Stimulated activated naive CD8-positive, alpha-beta T cell treated with anti-CD3 and anti-CD28 coated beads, Interleukin-15, Interleukin-2, amounts not matched to agents 100 U/mL and 50 U/mL, for 24 hours (primary cell): ENCODE measurements at regions not wholly inside any gene's neighbourhood (a gene's known extent, or its start where the extent isn't known, plus 50 kb on each side); places are given as distances from the start of the nearest gene placed in this dataset.

Experiments used
- ATAC-seq: fragments of 150-1000 bp; cut with Tn5 transposase; one replicate; pipeline ENCODE4 v1.10.0; 2021
- DNase-seq: peaks from one replicate; pipeline ENCODE4 v3.0.0; 2021

GRCh38 chr2:220120041-220120440, 492.6 kb downstream of the SLC4A3 start:
- no peak for DNase-seq
- no peak for ATAC-seq

DNA sequence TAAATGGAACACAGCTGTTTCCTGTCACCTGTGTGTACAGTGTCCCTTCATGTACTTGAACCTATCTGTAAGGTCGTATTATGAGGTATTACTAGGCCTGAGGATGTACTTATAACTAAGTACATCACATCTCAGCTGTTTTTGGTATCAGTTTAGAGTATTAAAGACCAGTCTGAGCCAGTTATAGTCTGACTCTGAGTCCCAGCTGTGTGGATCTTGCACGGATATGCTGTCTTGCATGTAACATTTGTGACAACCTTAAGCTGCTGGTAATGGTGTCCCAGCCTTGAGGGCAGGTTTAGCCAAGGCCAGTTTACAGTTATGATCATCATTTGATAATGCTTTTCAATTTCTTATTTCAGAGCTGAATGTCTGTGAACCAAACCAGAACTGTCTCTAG, 496.3 kb downstream of the SLC4A3 start:
- no peak for DNase-seq
- ATAC-seq = no peak

GRCh38 chr2:220125551-220125950, 498.1 kb downstream of the SLC4A3 start:
- no peak for ATAC-seq
- no peak for DNase-seq

GRCh38 chr2:220127311-220127710, 499.9 kb downstream of the SLC4A3 start:
- ATAC-seq (no peak), DNase-seq (no peak)

DNA sequence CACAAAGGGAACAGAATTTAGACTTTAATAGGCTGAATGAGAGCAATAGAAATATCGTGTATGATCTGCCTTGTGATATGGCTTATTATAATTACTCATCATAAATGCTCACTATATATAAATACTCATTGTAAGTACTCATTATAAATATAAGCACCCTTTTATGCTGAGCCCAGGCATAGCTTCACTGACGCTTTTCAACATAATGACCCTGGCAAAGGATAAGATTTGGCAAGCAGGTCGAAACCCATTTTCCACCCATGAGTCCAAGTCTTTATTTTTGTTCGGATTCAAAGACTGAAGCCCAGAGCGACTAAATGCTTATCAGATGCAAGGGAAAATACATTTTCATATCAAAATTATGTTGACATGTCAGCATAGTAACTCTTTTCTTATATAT, 500.4 kb downstream of the SLC4A3 start:
- ATAC-seq (no peak), DNase-seq (no peak)

- ATAC-seq = no peak
- DNase-seq = no peak
Measured at GRCh38 chr2:220129391-220129790, 502.0 kb downstream of the SLC4A3 start.

- DNase-seq = no peak
- ATAC-seq = no peak
Measured at GRCh38 chr2:220134756-220135534, 507.5 kb downstream of the SLC4A3 start.

DNA sequence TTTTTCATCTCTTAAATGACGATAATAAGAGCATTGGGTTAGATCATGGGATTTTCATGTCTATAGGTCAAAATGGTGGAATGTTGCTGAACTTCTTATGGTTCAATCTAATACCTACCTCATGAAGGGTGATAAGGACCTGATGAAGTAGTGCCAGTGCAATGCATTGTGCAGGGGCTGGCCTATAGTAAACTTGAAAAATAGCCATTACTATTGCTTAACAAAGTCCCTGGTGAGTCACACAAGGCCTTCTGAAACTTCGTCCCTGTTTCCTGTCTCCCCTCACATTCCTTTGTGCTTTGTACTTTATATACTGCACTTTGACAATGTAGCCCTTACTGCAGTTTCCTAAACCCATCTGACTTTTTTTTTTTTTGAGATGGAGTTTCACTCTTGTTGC, 515.9 kb downstream of the SLC4A3 start:
- no peak for ATAC-seq

GRCh38 chr2:220144411-220144810, 517.0 kb downstream of the SLC4A3 start:
- DNase-seq (no peak), ATAC-seq (no peak)

More for the DNA sequence above, 515.9 kb downstream of the SLC4A3 start:
- no peak for DNase-seq

DNA sequence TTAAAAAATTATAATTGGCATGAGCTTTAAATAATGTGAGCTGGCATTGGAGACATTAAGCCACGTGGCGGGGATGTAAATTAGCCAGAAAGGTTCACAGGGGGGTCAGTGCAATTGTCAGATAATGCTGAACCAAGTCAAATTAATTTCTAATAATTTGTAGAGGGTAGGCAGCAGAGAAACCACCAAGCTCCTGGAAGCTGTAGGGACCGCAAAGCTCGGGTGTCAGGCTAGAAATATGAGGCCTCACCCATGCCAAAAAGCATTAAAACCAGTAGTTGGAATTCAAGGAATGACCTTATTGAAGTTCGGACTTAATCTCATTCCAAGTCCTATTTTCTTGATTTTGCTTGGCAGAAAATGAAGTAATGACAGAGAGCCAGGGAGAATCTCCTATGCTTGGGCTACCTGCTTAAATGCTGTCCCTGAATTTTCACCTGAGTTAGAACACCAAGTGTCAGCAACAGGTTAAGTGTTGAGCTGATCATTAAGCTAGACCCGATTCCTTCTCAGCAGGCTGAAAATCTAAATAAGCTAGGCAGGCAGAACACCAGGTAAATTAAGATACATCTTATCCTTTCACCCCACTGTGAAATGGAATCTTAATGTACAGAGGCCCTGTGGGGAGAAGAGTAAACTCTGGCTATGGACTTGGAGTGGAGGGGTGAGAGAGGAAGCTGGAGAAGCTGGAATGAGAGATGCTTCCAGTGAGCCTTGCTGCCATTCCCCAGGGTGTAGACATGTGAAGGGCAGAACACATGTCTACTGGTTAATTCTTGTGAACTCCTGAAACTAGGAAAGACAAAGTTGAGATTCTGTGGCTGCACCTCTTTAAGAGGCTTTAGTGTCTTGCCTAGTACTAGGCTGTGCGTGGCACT, 520.0 kb downstream of the SLC4A3 start:
- no peak for DNase-seq
- no peak for ATAC-seq

- ATAC-seq (no peak), DNase-seq (no peak)
Measured at GRCh38 chr2:220148471-220149248, 521.2 kb downstream of the SLC4A3 start.

- ATAC-seq (no peak), DNase-seq (no peak)
Measured at GRCh38 chr2:220151341-220151740, 523.9 kb downstream of the SLC4A3 start.

DNA sequence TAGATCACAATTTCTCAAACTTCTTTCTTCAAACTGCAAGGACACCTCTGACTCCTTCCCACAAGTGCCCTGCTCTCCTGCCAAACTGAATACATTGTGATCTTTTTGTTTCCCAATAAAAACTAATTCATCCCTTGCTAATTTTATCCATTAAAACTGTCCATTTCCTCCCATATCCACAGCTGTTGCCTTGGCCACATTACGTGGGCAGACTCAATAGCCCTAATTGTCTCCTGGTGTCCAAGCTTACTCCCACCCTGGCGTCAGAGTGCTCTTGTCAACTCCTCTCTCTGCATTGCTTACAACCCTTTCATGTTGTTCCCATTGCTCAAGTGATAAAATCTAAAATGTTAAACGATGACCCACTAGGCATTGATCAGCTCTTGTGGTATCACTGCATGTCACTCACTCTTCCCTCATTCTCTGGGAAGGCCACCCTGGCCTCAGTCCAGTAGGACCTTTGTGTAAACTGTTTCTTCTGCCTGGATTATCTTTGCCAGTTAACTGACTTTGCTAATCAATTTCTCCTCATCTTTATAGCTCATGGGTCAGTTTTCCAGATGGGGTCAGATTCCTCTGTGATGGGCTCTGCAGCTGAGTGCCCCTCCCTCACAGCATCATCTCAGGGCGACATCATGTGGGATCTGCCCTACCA, 525.0 kb downstream of the SLC4A3 start:
- DNase-seq = no peak
- ATAC-seq = no peak

GRCh38 chr2:220153118-220153517, 525.7 kb downstream of the SLC4A3 start:
- DNase-seq (no peak), ATAC-seq (no peak)

GRCh38 chr2:220154304-220154703, 526.9 kb downstream of the SLC4A3 start:
- DNase-seq (no peak), ATAC-seq (no peak)

GRCh38 chr2:220157312-220157711, 529.9 kb downstream of the SLC4A3 start:
- no peak for ATAC-seq

DNA sequence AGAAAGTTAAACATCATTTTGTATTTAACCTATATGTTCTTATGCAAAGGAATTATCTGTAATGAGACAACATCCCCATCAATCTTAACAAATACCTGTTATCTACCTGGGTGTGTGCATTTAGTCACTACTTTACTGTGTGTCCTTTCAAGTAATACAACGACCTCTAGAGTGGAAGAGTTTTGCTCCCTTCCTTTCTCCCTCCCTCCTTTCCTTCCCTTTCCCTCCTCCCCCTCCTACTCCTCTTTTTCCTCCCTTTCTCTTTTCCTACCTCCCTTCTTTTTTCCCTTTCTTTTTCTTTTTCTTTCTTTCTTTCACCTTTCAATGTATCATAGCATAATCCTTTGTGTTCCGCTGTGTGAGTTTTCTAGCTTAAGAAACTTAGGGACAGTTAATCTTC, 532.3 kb downstream of the SLC4A3 start:
- DNase-seq = no peak
- no peak for ATAC-seq

More at GRCh38 chr2:220157312-220157711, 529.9 kb downstream of the SLC4A3 start:
- DNase-seq = no peak

GRCh38 chr2:220162320-220162719, 534.9 kb downstream of the SLC4A3 start:
- DNase-seq (no peak), ATAC-seq (no peak)

GRCh38 chr2:220163486-220163885, 536.1 kb downstream of the SLC4A3 start:
- DNase-seq (no peak), ATAC-seq (no peak)

GRCh38 chr2:220165401-220165800, 538.0 kb downstream of the SLC4A3 start:
- ATAC-seq (no peak), DNase-seq (no peak)

GRCh38 chr2:220166616-220167015, 539.2 kb downstream of the SLC4A3 start:
- ATAC-seq (no peak), DNase-seq (no peak)

DNA sequence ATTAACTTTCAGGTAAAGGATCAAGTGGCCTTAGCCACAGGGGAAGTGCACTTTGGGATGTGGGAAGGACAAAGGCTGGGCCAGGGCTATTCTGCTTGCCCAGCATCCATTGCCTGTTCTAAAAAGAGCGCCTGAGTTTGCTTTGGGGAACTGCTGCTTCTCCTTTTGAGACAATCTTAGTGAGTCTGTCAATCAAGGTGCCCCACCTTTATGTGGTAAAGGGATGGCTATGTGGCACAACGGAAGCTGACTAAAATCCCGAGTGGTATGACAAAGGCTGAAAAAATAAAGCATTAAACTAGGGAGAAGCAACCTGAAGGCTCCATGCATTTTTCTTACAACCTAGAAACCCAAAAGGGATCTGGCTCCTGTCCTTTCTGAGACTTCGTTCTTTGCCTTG, 540.5 kb downstream of the SLC4A3 start:
- no peak for ATAC-seq
- no peak for DNase-seq
